OCI-LY1 (cell line): ENCODE measurements at regions not wholly inside any gene's neighbourhood (a gene's known extent, or its start where the extent isn't known, plus 50 kb on each side); places are given as distances from the start of the nearest gene placed in this dataset.

Experiments
- EZH2 ChIP-seq: fragments of 200-600 bp; sonication (generic), shearing (Covaris generic); IDR thresholded peaks from 2 replicates; pipeline ENCODE4 v1.8.0; 2017; ENCODE audit warnings: borderline replicate concordance, mixed run types, mild to moderate bottlenecking, antibody characterized with exemption, low read length, moderate library complexity, mixed read lengths
- TF ChIP-seq, protein P1 (sequence below): fragments of 200-600 bp; sonication (generic), shearing (Covaris generic); IDR thresholded peaks from 2 replicates; pipeline ENCODE4 v1.5.1; 2017; ENCODE audit warnings: mild to moderate bottlenecking, antibody characterized with exemption, low read length, moderate library complexity, mixed read lengths

DNA sequence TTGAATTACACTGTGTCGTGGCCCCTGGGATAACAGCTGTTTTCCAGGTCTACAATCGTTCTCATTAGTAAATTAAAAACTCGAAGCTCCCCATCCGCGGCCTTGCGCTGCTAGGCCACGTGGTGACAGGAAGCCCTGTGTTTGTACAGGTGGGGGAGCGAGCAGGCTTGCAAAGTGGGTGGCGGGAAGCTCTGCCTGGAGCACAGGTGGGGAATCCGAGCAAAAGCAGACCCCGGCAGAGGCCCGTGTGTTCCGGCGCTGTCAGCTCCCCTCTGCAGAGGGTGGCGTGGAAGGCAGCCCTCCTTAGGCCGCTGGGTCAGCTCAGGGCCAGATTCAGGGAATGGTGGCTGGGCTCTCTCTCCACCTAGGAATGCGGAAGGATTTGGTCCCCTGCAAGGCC is 59.5 kb upstream of the ERCC6L2 start:
- TF ChIP-seq, protein P1, sequence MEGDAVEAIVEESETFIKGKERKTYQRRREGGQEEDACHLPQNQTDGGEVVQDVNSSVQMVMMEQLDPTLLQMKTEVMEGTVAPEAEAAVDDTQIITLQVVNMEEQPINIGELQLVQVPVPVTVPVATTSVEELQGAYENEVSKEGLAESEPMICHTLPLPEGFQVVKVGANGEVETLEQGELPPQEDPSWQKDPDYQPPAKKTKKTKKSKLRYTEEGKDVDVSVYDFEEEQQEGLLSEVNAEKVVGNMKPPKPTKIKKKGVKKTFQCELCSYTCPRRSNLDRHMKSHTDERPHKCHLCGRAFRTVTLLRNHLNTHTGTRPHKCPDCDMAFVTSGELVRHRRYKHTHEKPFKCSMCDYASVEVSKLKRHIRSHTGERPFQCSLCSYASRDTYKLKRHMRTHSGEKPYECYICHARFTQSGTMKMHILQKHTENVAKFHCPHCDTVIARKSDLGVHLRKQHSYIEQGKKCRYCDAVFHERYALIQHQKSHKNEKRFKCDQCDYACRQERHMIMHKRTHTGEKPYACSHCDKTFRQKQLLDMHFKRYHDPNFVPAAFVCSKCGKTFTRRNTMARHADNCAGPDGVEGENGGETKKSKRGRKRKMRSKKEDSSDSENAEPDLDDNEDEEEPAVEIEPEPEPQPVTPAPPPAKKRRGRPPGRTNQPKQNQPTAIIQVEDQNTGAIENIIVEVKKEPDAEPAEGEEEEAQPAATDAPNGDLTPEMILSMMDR: no peak
- TF ChIP-seq EZH2: no peak
